ENCODE measurements at regions not wholly inside any gene's neighbourhood (a gene's known extent, or its start where the extent isn't known, plus 50 kb on each side); places are given as distances from the start of the nearest gene placed in this dataset.
"Not testable (repeated sequence)": the region's sequence is repeated elsewhere in the genome, so short reads cannot be mapped to it uniquely, and the experiment has no call there.

- Mint-ChIP-seq H3K27me3 (ENCODE audit: unreplicated experiment) (no peaks in the 10 kb centered on the region), H3K27ac (ENCODE audit: unreplicated experiment) (no peak overlapping the region), H3K4me3 (ENCODE audit: low read depth, unreplicated experiment) (no peak overlapping the region), H3K4me1 (ENCODE audit: low read depth, unreplicated experiment) (no peaks in the 10 kb centered on the region), H3K9me3 (ENCODE audit: low read depth, unreplicated experiment) (no peaks in the 10 kb centered on the region), H3K36me3 (ENCODE audit: insufficient read depth, unreplicated experiment) (no peaks in the 10 kb centered on the region)
- CTCF ChIA-PET: no interaction called here
- DNase-seq: peak; percentile 33
- intact Hi-C loops (cut with micrococcal nuclease; ENCODE audit: unreplicated experiment): no loop called here
- no peak for TF ChIP-seq CTCF (IDR thresholded peaks at IDR 0.05; ENCODE audit: unreplicated experiment)
- BruUV-seq (replicated peaks): no TSS peak
Observed at GRCh38 chr3:117045143-117045542, 335.6 kb downstream of the TUSC7 start.

GRCh38 chr3:117047951-117048705 lies 338.5 kb downstream of the TUSC7 start:
- no peak for TF ChIP-seq CTCF (IDR thresholded peaks at IDR 0.05; ENCODE audit: unreplicated experiment)
- intact Hi-C loops (cut with micrococcal nuclease; ENCODE audit: unreplicated experiment): no loop called here
- CTCF ChIA-PET: interaction anchor here (0.7 kb wide), 1 partner anchor 1072 kb away, joined by 3 read pairs; no protein-coding TSS in a partner anchor
- Mint-ChIP-seq H3K27ac (ENCODE audit: unreplicated experiment) (no peak overlapping the region), H3K4me1 (ENCODE audit: low read depth, unreplicated experiment) (no peaks in the 10 kb centered on the region), H3K4me3 (ENCODE audit: low read depth, unreplicated experiment) (no peak overlapping the region), H3K27me3 (ENCODE audit: unreplicated experiment) (no peaks in the 10 kb centered on the region), H3K9me3 (ENCODE audit: low read depth, unreplicated experiment) (no peaks in the 10 kb centered on the region), H3K36me3 (ENCODE audit: insufficient read depth, unreplicated experiment) (no peaks in the 10 kb centered on the region)
- BruUV-seq (replicated peaks): no TSS peak
- no peak for DNase-seq

GRCh38 chr3:117052395-117052794 lies 342.8 kb downstream of the TUSC7 start:
- CTCF ChIA-PET: interaction anchor here (0.6 kb wide), 2 partner anchors 324 to 571 kb away, joined by 3 to 5 read pairs; no protein-coding TSS in a partner anchor
- no peak for TF ChIP-seq CTCF (IDR thresholded peaks at IDR 0.05; ENCODE audit: unreplicated experiment)
- Mint-ChIP-seq H3K4me3 (ENCODE audit: low read depth, unreplicated experiment) (no peak overlapping the region), H3K27ac (ENCODE audit: unreplicated experiment) (no peak overlapping the region), H3K9me3 (ENCODE audit: low read depth, unreplicated experiment) (no peaks in the 10 kb centered on the region), H3K4me1 (ENCODE audit: low read depth, unreplicated experiment) (no peaks in the 10 kb centered on the region), H3K36me3 (ENCODE audit: insufficient read depth, unreplicated experiment) (no peaks in the 10 kb centered on the region), H3K27me3 (ENCODE audit: unreplicated experiment) (no peaks in the 10 kb centered on the region)
- intact Hi-C loops (cut with micrococcal nuclease; ENCODE audit: unreplicated experiment): no loop called here
- no peak for DNase-seq
- BruUV-seq (replicated peaks): no TSS peak

- CTCF ChIA-PET: interaction anchor here (0.5 kb wide), 1 partner anchor 11 kb away, joined by 4 read pairs; no protein-coding TSS in a partner anchor
- Mint-ChIP-seq H3K27ac (ENCODE audit: unreplicated experiment) (no peak overlapping the region), H3K9me3 (ENCODE audit: low read depth, unreplicated experiment) (no peaks in the 10 kb centered on the region), H3K4me1 (ENCODE audit: low read depth, unreplicated experiment) (no peaks in the 10 kb centered on the region), H3K4me3 (ENCODE audit: low read depth, unreplicated experiment) (no peak overlapping the region), H3K36me3 (ENCODE audit: insufficient read depth, unreplicated experiment) (no peaks in the 10 kb centered on the region), H3K27me3 (ENCODE audit: unreplicated experiment) (no peaks in the 10 kb centered on the region)
- BruUV-seq (replicated peaks): no TSS peak
- intact Hi-C loops (cut with micrococcal nuclease; ENCODE audit: unreplicated experiment): no loop called here
- no peak for DNase-seq
- no peak for TF ChIP-seq CTCF (IDR thresholded peaks at IDR 0.05; ENCODE audit: unreplicated experiment)
Observed at GRCh38 chr3:117054556-117054955, 345.0 kb downstream of the TUSC7 start.

GRCh38 chr3:117056946-117057345 lies 347.4 kb downstream of the TUSC7 start:
- H3K27ac Mint-ChIP-seq (ENCODE audit: unreplicated experiment); intact Hi-C loops (cut with micrococcal nuclease; ENCODE audit: unreplicated experiment); DNase-seq; H3K9me3 Mint-ChIP-seq (ENCODE audit: low read depth, unreplicated experiment); H3K4me1 Mint-ChIP-seq (ENCODE audit: low read depth, unreplicated experiment); H3K4me3 Mint-ChIP-seq (ENCODE audit: low read depth, unreplicated experiment); CTCF ChIA-PET; H3K27me3 Mint-ChIP-seq (ENCODE audit: unreplicated experiment); BruUV-seq (replicated peaks); H3K36me3 Mint-ChIP-seq (ENCODE audit: insufficient read depth, unreplicated experiment): not testable (repeated sequence)
